ENCODE measurements at regions not wholly inside any gene's neighbourhood (a gene's known extent, or its start where the extent isn't known, plus 50 kb on each side); places are given as distances from the start of the nearest gene placed in this dataset.

GRCh38 chr2:122032264-122032645, 276.8 kb downstream of the TSN start:
- TF ChIP-seq CTCF (IDR thresholded peaks at IDR 0.05; ENCODE audit: insufficient read depth, low read length) (no peak), POLR2AphosphoS5 (IDR thresholded peaks at IDR 0.05; ENCODE audit: low read depth) (no peak)

Data from HL-60 (cell line).